WTC11 (cell line): ENCODE measurements at regions not wholly inside any gene's neighbourhood (a gene's known extent, or its start where the extent isn't known, plus 50 kb on each side); places are given as distances from the start of the nearest gene placed in this dataset.

Experiments
- ATAC-seq: fragments of 200-7000 bp; cut with Tn5 transposase; 2 replicates; pipeline ENCODE4 v1.10.0; 2021; ENCODE audit warnings: mild to moderate bottlenecking, moderate library complexity
- CTCF ChIA-PET: fragments of 300-600 bp; sonication (Branson Sonifier 250); formaldehyde crosslinking; loops from one replicate; lab custom pipeline; 2021; ENCODE audit warnings: antibody characterized with exemption; lab: Charles Lee
- POLR2A ChIA-PET: fragments of 350-600 bp; sonication (Branson Sonifier 250); formaldehyde crosslinking; loops from one replicate; lab custom pipeline; 2021; ENCODE audit warnings: antibody characterized with exemption; lab: Charles Lee
- DNase-seq: peaks from one replicate; pipeline ENCODE4 v3.0.0; 2021; ENCODE audit warnings: low spot score
- H3K27ac Mint-ChIP-seq: 2 replicates; pipeline ENCODE4 v1.8.0; 2021; ENCODE audit warnings: mixed read lengths
- H3K27me3 Mint-ChIP-seq: 2 replicates; pipeline ENCODE4 v1.8.0; 2021; ENCODE audit warnings: low read depth, mild to moderate bottlenecking, moderate library complexity, mixed read lengths
- H3K36me3 Mint-ChIP-seq: 2 replicates; pipeline ENCODE4 v1.8.0; 2021; ENCODE audit warnings: mixed read lengths
- H3K4me1 Mint-ChIP-seq: 2 replicates; pipeline ENCODE4 v1.8.0; 2022; ENCODE audit warnings: mixed read lengths
- H3K4me3 Mint-ChIP-seq: 2 replicates; pipeline ENCODE4 v1.8.0; 2021; ENCODE audit warnings: mild to moderate bottlenecking, moderate library complexity, mixed read lengths
- H3K9me3 Mint-ChIP-seq: 2 replicates; pipeline ENCODE4 v1.8.0; 2021; ENCODE audit warnings: mixed read lengths
- ESRRA ChIP-seq: sonication (generic); formaldehyde crosslinking; IDR thresholded peaks from 2 replicates; pipeline ENCODE4 v1.8.1; 2022; ENCODE audit warnings: mild to moderate bottlenecking, missing genetic modification reagents, borderline replicate concordance
- ETV6 ChIP-seq: sonication (generic); formaldehyde crosslinking; IDR thresholded peaks from 2 replicates; pipeline ENCODE4 v1.8.1; 2022; ENCODE audit warnings: mild to moderate bottlenecking, missing genetic modification reagents
- FOXK1 ChIP-seq: sonication (generic); formaldehyde crosslinking; IDR thresholded peaks from 2 replicates; pipeline ENCODE4 v1.8.0; 2022; ENCODE audit warnings: mild to moderate bottlenecking, moderate library complexity, missing genetic modification reagents
- MYBL2 ChIP-seq: sonication (generic); formaldehyde crosslinking; IDR thresholded peaks from 2 replicates; pipeline ENCODE4 v1.8.1; 2023; ENCODE audit warnings: mild to moderate bottlenecking, moderate library complexity, missing genetic modification reagents
- NFATC4 ChIP-seq: fragments of 250-450 bp; sonication (Bioruptor Pico); IDR thresholded peaks from 2 replicates; pipeline ENCODE4 v1.9.0; 2021; ENCODE audit warnings: mild to moderate bottlenecking
- SMAD3 ChIP-seq: sonication (generic); formaldehyde crosslinking; IDR thresholded peaks from 2 replicates; pipeline ENCODE4 v1.8.0; 2022; ENCODE audit warnings: missing genetic modification reagents, mild to moderate bottlenecking, borderline replicate concordance
- TEAD1 ChIP-seq: sonication (generic); formaldehyde crosslinking; IDR thresholded peaks from 2 replicates; pipeline ENCODE4 v1.8.0; 2022; ENCODE audit warnings: mild to moderate bottlenecking, missing genetic modification reagents
- ZNF121 ChIP-seq: sonication (generic); formaldehyde crosslinking; IDR thresholded peaks from 2 replicates; pipeline ENCODE4 v1.8.0; 2023; ENCODE audit warnings: missing genetic modification reagents
- ZNF219 ChIP-seq: sonication (generic); formaldehyde crosslinking; IDR thresholded peaks from 2 replicates; pipeline ENCODE4 v1.8.0; 2023; ENCODE audit warnings: missing genetic modification reagents, mild to moderate bottlenecking, borderline replicate concordance
- ZNF232 ChIP-seq: sonication (generic); formaldehyde crosslinking; IDR thresholded peaks from 2 replicates; pipeline ENCODE4 v1.8.0; 2022; ENCODE audit warnings: mild to moderate bottlenecking, missing genetic modification reagents
- ZNF317 ChIP-seq: sonication (generic); formaldehyde crosslinking; IDR thresholded peaks from 2 replicates; pipeline ENCODE4 v1.8.1; 2023; ENCODE audit warnings: low read depth, mild to moderate bottlenecking, moderate library complexity, missing genetic modification reagents, borderline replicate concordance
- TF ChIP-seq, protein P1 (sequence below): sonication (generic); formaldehyde crosslinking; IDR thresholded peaks from 2 replicates; pipeline ENCODE4 v1.8.0; 2023; ENCODE audit warnings: missing genetic modification reagents, mild to moderate bottlenecking, borderline replicate concordance
- TF ChIP-seq, protein P2 (sequence below): sonication (generic); formaldehyde crosslinking; IDR thresholded peaks from 2 replicates; pipeline ENCODE4 v1.8.0; 2022; ENCODE audit warnings: mild to moderate bottlenecking, missing genetic modification reagents
- TF ChIP-seq, protein P3 (sequence below): fragments of 250-450 bp; sonication (Bioruptor Pico); IDR thresholded peaks from 2 replicates; pipeline ENCODE4 v1.9.0; 2021; ENCODE audit warnings: mild to moderate bottlenecking
- TF ChIP-seq, protein P4 (sequence below): fragments of 250-450 bp; sonication (Bioruptor Pico); IDR thresholded peaks from 2 replicates; pipeline ENCODE4 v1.9.0; 2021; ENCODE audit warnings: moderate library complexity, mild to moderate bottlenecking, inconsistent platforms, borderline replicate concordance
- TF ChIP-seq, protein P5 (sequence below): sonication (generic); formaldehyde crosslinking; IDR thresholded peaks from 2 replicates; pipeline ENCODE4 v1.8.1; 2023; ENCODE audit warnings: mild to moderate bottlenecking, moderate library complexity, missing genetic modification reagents
- TF ChIP-seq, protein P6 (sequence below): sonication (generic); formaldehyde crosslinking; IDR thresholded peaks from 2 replicates; pipeline ENCODE4 v1.8.1; 2023; ENCODE audit warnings: mild to moderate bottlenecking, missing genetic modification reagents, moderate library complexity
- TF ChIP-seq, protein P7 (sequence below): sonication (generic); formaldehyde crosslinking; IDR thresholded peaks from 2 replicates; pipeline ENCODE4 v1.8.1; 2022; ENCODE audit warnings: low read depth, mild to moderate bottlenecking, moderate library complexity, missing genetic modification reagents, borderline replicate concordance
- TF ChIP-seq, protein P8 (sequence below): fragments of 250-450 bp; sonication (Bioruptor Pico); IDR thresholded peaks from 2 replicates; pipeline ENCODE4 v1.9.0; 2021; ENCODE audit warnings: mild to moderate bottlenecking

DNA sequence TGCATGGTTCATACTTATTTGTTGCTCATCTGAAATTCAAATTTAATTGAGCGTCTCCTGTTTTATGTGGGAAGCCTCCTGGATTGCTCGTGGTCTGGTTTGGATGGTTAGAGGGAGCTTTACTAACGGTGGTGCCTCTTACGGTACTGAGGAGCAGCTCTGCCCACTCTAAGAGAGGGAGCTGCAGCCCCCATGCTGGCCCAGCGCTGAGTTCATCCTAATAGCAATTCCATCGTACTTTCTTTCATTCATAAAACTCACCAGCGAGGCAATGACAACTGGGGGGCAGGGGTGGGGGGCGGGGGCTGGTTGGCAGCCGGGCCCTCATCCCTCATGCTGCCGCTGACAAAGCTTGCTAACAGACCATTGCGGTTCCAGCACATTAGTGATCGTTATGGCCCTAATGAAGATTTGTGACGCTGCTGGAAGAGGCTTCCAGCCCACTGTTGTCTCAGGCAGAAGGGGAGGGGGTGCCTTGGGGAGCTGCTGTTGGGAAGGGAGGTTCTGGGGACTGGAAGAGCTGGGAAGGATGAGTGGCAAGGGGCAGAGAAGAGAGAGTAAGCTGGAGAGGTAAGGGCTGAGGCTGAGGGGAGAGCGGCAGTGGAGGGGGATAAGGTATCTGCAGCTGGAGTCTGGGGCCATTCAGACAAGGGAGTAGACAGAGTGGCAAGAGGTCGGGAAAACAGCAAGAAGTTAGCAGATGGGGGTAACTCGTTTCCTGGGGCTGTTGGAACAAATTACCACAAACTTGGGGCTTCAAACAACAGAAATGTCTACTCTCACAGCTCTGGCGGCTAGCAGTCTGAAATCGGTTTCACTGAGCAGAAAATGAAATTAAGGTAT lies 238.1 kb downstream of the LPIN1 start (continued):
- TF ChIP-seq, protein P1, sequence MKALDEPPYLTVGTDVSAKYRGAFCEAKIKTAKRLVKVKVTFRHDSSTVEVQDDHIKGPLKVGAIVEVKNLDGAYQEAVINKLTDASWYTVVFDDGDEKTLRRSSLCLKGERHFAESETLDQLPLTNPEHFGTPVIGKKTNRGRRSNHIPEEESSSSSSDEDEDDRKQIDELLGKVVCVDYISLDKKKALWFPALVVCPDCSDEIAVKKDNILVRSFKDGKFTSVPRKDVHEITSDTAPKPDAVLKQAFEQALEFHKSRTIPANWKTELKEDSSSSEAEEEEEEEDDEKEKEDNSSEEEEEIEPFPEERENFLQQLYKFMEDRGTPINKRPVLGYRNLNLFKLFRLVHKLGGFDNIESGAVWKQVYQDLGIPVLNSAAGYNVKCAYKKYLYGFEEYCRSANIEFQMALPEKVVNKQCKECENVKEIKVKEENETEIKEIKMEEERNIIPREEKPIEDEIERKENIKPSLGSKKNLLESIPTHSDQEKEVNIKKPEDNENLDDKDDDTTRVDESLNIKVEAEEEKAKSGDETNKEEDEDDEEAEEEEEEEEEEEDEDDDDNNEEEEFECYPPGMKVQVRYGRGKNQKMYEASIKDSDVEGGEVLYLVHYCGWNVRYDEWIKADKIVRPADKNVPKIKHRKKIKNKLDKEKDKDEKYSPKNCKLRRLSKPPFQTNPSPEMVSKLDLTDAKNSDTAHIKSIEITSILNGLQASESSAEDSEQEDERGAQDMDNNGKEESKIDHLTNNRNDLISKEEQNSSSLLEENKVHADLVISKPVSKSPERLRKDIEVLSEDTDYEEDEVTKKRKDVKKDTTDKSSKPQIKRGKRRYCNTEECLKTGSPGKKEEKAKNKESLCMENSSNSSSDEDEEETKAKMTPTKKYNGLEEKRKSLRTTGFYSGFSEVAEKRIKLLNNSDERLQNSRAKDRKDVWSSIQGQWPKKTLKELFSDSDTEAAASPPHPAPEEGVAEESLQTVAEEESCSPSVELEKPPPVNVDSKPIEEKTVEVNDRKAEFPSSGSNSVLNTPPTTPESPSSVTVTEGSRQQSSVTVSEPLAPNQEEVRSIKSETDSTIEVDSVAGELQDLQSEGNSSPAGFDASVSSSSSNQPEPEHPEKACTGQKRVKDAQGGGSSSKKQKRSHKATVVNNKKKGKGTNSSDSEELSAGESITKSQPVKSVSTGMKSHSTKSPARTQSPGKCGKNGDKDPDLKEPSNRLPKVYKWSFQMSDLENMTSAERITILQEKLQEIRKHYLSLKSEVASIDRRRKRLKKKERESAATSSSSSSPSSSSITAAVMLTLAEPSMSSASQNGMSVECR (CRISPR knock-in tag), result no peak
- TF ChIP-seq, protein P2, sequence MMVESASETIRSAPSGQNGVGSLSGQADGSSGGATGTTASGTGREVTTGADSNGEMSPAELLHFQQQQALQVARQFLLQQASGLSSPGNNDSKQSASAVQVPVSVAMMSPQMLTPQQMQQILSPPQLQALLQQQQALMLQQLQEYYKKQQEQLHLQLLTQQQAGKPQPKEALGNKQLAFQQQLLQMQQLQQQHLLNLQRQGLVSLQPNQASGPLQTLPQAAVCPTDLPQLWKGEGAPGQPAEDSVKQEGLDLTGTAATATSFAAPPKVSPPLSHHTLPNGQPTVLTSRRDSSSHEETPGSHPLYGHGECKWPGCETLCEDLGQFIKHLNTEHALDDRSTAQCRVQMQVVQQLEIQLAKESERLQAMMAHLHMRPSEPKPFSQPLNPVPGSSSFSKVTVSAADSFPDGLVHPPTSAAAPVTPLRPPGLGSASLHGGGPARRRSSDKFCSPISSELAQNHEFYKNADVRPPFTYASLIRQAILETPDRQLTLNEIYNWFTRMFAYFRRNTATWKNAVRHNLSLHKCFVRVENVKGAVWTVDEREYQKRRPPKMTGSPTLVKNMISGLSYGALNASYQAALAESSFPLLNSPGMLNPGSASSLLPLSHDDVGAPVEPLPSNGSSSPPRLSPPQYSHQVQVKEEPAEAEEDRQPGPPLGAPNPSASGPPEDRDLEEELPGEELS (CRISPR knock-in tag), result no peak
- no peak for TF ChIP-seq ESRRA (CRISPR knock-in tag)
- TF ChIP-seq FOXK1, result no peak

DNA sequence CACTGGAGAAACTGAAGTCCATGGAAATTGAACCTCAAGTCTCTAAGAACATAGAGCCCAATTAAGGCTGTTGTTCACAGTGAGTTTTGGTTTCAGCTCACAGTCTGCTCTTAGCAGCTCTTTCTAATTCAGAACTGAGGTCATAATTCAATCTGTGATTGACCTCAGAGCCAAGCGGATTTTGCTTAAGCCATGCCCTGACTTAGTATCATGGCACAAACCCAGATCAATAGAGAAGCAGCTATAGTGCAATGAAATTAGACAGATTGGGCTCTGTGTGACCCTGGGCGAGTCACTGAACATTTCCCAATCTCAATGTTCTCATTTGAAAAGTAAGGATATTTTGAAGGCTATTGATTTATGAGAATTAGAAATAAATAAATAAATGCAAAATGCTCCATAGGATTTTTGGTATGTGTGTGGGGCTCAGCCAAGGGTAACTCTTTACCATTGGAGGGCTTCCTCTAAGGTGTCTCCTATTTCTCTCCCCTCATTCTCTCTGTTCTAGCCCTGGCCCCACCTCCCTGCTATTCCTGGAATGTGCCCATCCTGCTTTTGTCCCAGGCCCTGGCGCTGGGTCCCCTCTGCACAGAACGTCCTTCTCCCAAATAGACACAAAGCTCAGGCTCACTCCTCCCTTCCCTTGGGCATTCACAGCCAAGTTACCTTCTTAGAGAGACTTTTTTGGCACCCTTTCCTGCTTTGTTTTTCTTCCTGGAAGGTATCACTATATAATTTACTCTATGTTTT lies 239.6 kb downstream of the LPIN1 start:
- ATAC-seq, result peak; percentile 68
- no peaks in the 10 kb centered on the region for H3K36me3 Mint-ChIP-seq
- CTCF ChIA-PET, result no interaction called here
- H3K4me1 Mint-ChIP-seq, result peaks cover 28% of the 10 kb centered on the region
- H3K9me3 Mint-ChIP-seq, result peaks cover 15% of the 10 kb centered on the region
- no peak overlapping the region for H3K4me3 Mint-ChIP-seq
- POLR2A ChIA-PET, result no interaction called here
- H3K27ac Mint-ChIP-seq, result no peak overlapping the region
- DNase-seq, result no peak
- no peaks in the 10 kb centered on the region for H3K27me3 Mint-ChIP-seq
- no peak for TF ChIP-seq NFATC4 (CRISPR knock-in tag)
- TF ChIP-seq MYBL2 (CRISPR knock-in tag), result no peak
- TF ChIP-seq, protein P3, sequence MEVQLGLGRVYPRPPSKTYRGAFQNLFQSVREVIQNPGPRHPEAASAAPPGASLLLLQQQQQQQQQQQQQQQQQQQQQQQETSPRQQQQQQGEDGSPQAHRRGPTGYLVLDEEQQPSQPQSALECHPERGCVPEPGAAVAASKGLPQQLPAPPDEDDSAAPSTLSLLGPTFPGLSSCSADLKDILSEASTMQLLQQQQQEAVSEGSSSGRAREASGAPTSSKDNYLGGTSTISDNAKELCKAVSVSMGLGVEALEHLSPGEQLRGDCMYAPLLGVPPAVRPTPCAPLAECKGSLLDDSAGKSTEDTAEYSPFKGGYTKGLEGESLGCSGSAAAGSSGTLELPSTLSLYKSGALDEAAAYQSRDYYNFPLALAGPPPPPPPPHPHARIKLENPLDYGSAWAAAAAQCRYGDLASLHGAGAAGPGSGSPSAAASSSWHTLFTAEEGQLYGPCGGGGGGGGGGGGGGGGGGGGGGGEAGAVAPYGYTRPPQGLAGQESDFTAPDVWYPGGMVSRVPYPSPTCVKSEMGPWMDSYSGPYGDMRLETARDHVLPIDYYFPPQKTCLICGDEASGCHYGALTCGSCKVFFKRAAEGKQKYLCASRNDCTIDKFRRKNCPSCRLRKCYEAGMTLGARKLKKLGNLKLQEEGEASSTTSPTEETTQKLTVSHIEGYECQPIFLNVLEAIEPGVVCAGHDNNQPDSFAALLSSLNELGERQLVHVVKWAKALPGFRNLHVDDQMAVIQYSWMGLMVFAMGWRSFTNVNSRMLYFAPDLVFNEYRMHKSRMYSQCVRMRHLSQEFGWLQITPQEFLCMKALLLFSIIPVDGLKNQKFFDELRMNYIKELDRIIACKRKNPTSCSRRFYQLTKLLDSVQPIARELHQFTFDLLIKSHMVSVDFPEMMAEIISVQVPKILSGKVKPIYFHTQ (CRISPR knock-in tag), result no peak
- TF ChIP-seq FOXK1, result no peak
- TF ChIP-seq ETV6, result no peak
- TF ChIP-seq SMAD3 (CRISPR knock-in tag), result no peak
- TF ChIP-seq, protein P4, sequence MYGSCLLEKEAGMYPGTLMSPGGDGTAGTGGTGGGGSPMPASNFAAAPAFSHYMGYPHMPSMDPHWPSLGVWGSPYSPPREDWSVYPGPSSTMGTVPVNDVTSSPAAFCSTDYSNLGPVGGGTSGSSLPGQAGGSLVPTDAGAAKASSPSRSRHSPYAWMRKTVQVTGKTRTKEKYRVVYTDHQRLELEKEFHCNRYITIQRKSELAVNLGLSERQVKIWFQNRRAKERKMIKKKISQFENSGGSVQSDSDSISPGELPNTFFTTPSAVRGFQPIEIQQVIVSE (CRISPR knock-in tag), result no peak
- TF ChIP-seq, protein P5, sequence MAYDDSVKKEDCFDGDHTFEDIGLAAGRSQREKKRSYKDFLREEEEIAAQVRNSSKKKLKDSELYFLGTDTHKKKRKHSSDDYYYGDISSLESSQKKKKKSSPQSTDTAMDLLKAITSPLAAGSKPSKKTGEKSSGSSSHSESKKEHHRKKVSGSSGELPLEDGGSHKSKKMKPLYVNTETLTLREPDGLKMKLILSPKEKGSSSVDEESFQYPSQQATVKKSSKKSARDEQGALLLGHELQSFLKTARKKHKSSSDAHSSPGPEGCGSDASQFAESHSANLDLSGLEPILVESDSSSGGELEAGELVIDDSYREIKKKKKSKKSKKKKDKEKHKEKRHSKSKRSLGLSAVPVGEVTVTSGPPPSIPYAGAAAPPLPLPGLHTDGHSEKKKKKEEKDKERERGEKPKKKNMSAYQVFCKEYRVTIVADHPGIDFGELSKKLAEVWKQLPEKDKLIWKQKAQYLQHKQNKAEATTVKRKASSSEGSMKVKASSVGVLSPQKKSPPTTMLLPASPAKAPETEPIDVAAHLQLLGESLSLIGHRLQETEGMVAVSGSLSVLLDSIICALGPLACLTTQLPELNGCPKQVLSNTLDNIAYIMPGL (CRISPR knock-in tag), result no peak
- no peak for TF ChIP-seq ZNF232 (CRISPR knock-in tag)
- TF ChIP-seq, protein P6, sequence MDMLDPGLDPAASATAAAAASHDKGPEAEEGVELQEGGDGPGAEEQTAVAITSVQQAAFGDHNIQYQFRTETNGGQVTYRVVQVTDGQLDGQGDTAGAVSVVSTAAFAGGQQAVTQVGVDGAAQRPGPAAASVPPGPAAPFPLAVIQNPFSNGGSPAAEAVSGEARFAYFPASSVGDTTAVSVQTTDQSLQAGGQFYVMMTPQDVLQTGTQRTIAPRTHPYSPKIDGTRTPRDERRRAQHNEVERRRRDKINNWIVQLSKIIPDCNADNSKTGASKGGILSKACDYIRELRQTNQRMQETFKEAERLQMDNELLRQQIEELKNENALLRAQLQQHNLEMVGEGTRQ (CRISPR knock-in tag), result no peak
- no peak for TF ChIP-seq TEAD1 (CRISPR knock-in tag)
- TF ChIP-seq, protein P7, sequence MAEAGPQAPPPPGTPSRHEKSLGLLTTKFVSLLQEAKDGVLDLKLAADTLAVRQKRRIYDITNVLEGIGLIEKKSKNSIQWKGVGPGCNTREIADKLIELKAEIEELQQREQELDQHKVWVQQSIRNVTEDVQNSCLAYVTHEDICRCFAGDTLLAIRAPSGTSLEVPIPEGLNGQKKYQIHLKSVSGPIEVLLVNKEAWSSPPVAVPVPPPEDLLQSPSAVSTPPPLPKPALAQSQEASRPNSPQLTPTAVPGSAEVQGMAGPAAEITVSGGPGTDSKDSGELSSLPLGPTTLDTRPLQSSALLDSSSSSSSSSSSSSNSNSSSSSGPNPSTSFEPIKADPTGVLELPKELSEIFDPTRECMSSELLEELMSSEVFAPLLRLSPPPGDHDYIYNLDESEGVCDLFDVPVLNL, result no peak
- TF ChIP-seq, protein P8, sequence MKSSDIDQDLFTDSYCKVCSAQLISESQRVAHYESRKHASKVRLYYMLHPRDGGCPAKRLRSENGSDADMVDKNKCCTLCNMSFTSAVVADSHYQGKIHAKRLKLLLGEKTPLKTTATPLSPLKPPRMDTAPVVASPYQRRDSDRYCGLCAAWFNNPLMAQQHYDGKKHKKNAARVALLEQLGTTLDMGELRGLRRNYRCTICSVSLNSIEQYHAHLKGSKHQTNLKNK, result no peak
- TF ChIP-seq ZNF121 (CRISPR knock-in tag), result no peak
- no peak for TF ChIP-seq ZNF317 (CRISPR knock-in tag)
- no peak for TF ChIP-seq ZNF219 (CRISPR knock-in tag)
